Stimulated activated CD8-positive, alpha-beta memory T cell treated with anti-CD3 and anti-CD28 coated beads, Interleukin-4, amount 100 ng/mL, for 48 hours (primary cell): ENCODE measurements at regions not wholly inside any gene's neighbourhood (a gene's known extent, or its start where the extent isn't known, plus 50 kb on each side); places are given as distances from the start of the nearest gene placed in this dataset.

ENCODE experiments used
- DNase-seq: peaks from one replicate; pipeline ENCODE4 v3.0.0-alpha.2; 2020

DNA sequence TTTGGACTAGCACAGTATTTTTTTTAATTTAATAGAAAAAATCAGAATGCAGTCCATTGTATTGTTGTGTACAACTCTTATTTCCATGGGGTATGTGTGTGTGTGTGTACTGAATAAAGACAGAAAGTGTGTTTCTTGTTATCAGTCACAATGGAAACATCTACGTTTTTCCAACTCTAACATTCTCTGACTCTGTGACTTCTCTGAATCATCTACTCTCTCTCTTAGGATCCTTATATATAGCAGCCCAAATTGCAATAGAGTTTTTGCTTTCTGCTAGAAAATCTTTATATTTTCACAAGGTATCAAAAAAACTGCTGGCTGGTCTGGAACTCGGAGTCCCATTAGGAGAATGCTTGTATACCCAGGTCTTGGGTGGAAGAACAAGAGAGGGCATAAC, 138.9 kb upstream of the ARID2 start:
- no peak for DNase-seq

DNA sequence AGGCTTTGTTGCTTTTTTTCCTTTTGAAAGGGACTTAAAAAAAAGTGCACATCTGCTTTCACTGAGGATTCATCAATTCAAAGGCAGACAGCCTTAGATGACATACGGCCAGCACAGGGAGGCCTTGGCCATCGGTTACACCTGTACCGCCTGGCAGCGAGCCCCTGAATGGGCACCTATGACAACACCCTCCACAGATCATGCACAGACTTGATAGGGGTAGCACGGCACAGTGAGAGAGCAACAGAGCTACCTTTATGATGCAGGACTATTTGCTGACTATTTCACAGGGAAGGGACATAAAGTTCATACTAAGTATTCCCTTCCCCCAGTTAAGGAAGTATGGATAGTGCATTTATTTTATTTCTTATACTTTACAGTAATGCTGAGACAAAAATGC, 137.9 kb upstream of the ARID2 start:
- DNase-seq, result no peak

DNA sequence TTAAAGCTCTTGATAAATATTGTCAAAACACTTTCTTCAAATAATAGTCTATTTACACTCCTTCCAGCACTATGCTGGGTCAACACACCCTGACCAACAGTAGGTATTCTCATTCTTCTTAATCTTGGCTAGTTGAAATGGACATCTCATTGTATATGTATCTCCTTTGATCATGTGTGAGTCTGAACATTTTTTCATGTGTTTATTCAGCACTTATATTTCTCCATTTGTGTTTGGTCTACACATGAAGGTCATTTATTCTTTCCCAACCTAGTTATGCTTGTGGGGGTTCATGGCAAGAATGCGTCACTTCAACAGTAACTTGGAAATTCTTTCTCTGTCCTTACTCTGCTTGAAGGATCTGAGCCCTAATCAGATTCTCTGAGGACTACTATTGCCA, 133.1 kb upstream of the ARID2 start:
- no peak for DNase-seq

DNA sequence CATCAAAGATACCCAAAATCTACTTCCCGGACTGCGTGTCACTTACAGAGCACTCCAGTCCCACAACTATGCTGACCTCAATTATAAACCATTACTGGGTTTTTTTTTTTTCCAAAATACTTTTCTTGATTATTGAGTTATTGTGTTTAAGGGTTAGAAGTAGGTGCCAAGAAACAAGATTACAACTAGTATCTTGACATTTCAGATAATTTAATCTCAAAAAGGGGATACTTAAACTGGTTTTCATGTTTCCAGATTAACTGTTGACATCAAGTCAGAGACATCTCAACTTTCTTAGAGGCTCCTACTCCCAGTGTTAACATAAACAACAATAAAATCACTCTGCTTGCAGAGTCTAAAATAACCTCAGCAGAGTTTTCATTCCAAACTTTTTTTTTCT, 131.2 kb upstream of the ARID2 start:
- DNase-seq, result no peak

DNA sequence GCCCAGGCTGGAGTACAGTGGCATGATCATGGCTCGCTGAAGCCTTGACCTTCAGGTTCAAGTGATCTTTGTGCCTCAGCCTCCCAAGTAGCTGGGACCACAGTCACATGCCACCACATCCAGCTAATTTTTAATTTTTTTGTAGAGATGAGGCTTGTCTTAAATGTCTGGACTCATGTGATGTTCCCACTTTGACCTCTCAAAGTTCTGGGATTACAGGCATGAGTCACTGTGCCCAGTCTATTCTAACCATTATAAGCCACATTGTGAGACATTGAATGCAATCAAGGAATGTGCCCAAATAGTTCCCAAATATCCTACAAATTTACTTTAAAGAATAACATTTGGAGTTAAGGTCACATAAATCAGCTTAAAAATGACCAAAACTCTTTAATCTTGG, 130.7 kb upstream of the ARID2 start:
- DNase-seq, result no peak

DNA sequence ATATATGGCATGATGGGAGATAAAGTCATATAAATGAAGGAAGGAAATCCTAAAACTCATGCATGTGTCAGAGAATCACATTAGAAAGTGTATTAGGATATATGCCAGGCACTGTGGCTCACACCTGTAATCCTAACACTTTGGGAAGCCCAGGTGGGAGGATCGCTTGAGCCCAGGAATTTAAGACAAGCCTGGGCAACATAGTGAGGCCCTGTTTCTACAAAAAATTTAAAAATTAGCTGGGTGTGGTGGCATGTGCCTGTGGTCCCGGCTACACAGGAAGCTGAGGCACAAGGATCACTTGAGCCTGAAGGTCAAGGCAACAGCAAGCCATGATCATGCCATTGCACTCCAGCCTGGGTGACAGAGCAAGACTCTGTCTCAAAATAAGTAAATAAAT, 130.3 kb upstream of the ARID2 start:
- DNase-seq, result no peak

DNA sequence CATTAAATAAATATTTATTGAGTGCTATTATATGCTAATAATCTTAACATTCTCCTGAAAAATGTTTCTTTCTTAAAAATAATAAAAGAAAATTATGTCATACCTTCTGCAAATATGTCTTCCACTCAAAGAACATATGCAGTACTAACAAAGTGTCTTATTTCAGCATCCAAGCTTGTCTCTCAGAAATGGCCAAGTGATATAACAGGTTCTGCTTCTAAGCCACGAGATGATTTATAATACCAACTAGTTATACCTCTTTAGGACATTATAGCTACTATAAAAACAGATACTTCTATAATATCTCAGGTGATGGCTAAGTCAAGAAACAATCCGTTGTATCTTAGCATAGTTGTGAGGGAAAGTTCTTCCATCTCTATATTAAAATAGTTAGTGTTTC, 128.1 kb upstream of the ARID2 start:
- DNase-seq, result no peak

DNA sequence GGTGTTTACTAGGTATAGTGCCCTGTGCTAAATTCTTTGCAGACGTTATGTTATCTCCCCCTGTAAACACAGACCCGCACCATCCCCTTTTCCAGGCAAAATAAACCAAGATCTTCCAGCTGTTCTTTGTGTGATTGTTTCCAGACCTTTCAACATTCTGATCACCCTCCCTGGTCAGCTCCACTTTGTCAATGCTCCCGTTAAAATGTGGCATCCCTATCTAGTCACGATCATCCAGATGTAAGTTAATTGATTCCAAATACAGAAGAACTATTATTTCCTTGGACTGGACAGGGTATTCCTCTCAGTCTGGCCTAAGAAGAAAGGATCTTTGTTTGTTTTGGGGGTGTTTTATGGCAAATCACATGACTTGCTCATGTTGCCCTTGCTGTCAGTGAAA, 127.6 kb upstream of the ARID2 start:
- no peak for DNase-seq

DNA sequence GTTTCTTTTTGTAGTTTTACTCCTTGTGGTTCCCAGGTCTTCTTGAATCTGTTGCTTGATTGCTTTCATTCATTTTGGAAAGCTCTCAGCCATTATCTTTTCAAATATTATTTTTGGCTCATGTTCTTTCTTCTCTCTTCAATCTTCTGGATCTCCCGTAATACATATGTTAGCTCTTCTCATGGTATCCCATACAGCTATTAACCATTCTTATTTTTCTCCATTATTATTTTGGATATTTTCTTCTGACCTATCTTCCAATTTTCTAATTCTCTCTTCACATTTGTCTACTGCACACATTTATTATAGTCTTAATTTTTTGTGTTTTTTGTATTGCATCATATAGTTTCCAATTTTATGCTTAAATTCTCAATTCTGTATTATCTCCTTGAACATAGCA, 123.9 kb upstream of the ARID2 start:
- DNase-seq, result no peak

DNA sequence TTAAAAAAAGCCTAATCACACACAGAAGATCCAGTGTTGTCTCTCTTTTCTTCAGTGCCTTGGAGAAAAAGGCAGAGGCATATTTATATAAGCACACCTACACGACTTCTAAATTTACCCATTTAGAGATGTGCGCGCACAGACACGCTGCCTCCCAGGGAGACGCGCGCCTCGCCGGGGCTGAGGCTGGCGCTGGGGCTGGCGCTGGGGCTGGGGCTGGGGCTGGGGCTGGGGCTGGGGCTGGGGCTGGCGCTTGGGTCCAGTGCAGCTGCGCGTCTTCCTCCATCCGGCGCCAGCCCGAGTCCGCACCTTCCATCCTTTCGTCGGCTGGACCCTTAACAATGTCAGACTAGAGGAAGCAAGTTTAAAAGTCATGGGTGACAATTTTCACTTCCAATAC, 118.4 kb upstream of the ARID2 start:
- DNase-seq, result no peak

DNA sequence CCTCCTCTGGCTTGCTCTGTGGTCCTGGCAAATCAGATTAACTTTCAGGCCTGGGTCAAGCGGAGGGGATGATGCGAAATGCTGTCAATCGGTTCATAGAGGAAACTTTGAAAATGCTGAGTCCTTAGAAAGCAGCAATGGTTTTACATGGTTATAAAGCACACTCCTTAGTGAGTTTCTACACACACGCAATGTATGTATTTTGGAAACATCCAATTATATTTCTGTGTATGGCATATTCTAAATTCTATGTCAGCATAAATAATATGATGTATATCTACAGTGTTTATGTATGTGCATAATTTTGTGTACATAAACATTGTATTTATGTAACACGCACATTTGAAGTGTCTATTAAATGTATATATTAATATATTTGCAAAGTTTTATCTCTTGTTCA, 118.0 kb upstream of the ARID2 start:
- DNase-seq, result no peak

DNA sequence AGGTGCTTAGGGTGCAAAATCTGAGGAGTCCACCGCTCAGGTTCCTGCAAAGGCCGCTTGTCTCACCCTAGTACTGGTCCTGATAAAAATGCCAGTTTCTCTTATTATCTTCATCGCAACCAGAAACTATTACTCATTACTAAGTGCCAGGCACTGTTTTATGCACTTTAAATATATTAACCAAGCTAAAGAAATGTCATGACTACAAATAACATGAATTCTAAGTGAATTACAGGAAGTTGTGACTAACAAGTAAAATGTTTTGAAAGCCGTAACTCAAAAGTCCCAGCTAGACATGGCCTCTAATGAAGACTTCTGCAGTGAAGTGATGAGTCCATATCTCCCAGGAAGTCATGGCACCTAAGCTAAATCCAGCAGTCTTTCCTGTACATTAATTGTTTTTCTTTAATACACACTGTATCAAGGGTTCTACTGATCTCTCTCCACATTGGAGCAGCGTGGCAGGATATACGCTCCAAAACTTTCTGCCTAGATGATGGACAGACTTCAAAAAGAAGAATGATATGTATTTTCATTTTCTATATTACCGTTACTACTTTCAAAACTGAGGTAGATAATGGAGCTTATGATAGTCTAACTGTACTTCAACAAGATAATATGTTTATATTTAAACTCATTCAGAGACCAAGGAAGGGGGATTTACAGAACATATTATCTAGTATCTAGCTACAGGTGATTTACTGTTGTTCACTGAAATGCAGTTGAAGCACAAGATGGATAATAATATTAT, 117.3 kb upstream of the ARID2 start:
- DNase-seq, result no peak

DNA sequence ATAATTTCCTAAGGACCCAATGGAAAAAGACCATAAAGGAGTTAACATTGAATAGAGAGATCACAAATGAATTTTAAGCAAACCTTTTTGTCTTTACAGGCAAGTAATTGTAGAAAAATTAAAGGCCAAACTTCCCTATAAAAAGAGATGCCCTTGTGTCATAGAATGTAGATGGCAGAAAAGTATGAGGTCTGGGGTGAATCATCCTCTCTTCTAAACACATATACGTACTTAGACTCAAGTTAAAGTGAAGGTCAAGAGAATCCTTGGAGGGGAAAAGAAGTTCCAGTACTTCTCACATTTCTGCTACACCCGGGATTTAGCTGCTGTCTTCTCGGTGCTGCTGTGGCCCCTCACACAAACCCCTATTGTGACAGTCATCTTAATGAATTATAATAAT, 116.2 kb upstream of the ARID2 start:
- DNase-seq, result no peak

DNA sequence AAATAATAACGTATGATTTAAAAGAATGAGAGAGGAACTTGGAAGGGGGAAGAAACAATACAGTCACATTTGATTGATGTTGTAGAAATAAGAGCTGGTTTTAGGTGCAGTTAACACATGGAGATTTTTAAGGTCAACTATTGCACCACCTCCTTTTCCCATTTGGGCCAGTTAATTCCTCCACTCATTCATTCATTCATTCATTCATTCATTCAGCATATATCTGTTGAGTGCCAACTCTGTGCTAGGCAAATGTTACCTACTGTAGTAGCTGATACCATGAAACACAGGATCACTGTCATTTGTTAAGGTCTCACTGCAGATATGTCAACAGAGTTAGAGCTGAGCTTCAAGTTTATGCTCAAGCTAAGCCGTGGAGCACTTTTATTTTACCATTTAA, 115.7 kb upstream of the ARID2 start:
- no peak for DNase-seq

DNA sequence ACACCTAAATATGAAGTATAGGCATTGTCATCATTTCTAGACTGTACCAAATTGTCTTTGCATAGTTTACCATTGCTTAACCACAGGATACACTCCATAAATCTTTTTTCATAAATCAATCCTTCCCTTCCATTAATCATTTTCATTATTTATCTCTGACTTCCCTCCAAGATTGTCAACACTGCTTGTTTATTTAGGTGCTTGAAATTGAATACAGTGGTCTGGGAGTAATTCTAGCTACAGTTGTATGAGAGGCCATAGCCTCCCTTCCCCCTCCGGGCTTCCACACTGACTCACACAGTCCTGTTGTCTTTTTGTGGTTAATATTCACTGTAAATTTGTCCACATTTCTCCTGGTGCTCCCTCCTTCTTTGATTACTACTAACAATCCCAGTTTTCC, 114.2 kb upstream of the ARID2 start:
- DNase-seq, result no peak

DNA sequence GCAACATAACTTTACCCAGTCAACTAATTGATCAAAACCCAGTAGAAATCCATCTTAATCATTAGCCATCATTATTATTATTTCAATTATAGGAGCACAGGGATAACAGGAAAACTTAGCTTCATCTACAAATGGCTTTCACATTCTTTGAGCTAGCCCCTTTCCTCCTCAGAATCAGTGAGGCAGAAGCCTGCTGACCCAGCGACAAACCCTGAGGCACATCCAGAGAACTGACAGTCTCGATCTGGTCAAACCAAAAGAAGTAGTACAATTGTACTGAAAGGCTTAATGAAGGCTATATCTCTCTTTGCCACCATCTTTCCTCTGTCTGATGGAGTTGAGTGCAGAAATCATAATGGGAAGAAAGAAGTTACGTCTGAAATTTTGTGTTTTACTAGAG, 109.8 kb upstream of the ARID2 start:
- DNase-seq, result no peak

DNA sequence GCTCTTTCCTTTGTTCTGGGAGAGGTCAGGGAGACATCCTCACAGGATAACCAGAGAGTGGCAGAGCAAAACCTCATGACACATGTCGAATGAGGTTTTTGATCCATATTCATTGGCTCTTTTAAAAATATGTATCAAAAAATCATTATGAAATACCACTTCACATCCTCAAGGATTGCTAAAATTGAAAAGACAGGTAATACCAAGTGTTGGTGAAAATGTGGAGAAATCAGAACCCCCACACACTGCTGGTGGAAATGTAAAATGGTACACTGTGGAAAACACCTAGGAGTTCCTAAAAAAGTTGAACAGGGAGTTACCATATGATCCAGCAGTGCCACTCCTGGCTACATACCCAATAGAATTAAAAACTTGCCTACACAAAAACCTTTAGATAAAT, 107.8 kb upstream of the ARID2 start:
- DNase-seq, result no peak

DNA sequence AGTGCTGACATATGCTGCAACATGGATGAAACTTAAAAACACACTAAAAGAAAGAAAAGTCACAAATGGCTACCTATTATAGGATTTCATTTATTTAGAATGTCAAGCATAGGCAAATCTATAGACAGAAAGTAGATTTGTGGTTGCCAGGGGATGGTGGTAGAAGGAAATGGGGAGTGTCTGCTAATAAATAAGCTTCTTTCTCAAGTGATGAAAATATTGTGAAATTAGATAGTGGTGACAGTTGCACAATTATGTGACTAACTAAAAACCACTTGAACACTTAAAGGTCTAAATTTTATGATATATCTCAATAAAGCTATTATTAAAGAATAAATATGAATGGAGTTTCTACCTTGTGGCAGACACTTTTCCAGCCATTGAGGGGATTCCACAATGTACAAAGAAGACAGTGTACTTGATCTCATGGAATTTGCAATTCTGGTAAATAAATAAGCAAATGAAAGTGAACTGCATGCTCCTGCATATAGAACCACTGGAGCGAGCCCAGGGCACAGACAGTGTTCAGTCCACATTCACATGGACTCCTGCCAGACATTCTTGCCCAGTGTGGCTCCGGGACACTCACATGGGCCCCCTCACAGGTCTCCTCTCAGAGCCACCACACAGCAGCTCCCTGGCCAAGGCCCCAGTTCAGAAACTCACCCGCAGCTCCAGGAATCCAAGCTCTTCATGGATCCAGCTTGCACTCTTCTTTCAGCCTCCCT, 107.1 kb upstream of the ARID2 start:
- DNase-seq, result no peak

DNA sequence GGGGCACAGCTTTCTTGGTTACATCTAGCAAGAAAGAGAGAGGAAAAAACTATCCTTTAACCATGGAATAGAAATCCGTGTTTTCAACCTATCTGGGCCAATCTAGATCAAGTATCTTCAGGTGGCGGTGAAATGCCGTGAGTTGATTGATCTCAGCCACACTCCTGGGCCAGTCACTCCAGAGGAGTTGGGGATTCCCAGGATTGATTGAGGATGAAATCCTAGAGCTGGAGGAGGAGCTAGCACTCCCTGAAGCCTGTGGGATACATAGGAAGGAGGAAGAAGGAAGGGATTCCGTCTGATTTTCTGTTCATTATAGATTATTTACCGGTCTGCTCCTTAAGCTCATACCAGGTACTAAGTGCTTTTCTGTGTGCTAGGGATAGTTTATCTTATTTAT, 106.3 kb upstream of the ARID2 start:
- DNase-seq, result no peak

DNA sequence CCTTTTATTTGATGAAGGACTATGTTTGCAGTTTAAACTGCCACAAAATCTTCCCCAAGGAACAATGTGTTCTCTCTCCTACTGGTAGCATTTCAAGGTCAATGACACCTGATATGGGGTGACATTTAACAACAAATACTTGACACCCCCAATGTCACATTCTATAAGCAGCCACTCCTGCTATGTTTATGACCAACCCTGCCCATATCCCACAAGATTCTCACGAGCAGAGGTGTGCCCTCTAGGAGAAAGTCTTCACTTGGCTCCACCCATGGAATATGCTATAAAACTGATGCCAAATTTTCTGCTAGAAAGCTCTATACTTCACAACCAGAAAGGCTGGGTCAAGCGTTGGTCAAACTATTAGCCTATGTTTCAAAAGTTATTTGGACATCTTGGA, 105.6 kb upstream of the ARID2 start:
- DNase-seq, result no peak

DNA sequence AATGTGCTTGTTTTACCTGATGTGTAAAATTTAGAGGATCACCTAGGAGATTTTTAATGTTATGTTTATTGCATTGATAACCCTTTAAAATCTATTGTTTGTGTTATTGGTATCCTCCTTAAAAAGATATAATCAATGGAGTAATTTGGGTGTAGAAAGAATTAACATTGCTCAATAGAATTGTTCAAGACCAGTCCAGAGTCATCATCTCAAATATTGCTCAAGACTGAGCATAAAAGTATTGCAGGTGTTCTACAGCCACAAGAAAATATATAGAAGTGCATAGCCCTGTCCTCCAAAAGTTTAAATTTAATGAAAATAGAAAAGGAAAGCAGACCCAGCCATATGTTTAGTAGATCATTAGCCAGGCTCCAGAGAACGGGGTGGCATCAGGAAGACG, 102.5 kb upstream of the ARID2 start:
- no peak for DNase-seq

DNA sequence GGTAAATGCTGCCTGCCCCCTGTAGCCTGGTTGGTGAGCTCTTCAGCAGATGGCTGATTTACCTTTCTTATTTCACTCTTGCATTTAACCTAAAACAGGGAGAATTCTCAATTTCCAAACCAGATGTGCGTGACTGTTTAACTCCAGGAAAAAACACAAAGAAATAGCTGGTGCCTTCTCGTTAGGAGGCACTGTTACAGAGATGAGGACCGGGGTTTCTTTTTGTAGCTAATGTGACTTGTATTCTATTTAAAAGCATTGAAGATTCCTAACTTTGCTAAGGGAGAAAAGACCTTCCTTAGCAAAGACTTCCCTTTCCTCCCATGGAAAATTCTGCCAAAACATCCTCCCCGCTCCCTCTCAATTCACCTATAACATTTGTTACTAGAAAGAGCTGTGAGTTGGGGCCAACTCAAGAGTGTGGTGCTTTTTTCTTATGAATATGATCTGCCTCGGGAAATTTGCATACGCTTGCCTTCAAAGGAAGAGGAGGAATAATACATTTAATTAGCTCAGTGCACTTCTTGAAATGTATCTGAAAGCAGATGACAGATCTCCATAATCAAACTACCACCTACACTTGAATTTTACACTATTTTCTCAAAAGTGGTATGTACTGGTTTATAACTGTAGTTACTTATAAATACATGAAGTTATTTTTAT, 102.0 kb upstream of the ARID2 start:
- DNase-seq, result no peak

DNA sequence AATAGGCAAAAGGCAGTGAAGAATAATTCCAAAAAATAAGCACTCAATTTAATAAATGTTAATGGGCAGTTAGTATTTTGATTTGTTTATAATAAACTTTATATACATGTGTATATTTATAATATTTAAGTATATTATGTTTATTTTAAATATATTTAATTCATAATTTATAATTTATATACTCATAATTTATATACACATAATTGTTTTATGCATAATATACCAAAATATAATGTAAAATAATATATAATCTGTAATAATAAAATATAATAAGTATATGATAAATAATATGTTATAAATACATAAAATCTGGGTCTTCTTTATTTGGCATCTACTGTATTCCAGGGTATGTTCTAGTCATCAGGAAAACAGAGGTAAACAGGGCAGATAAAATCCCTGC, 100.2 kb upstream of the ARID2 start:
- DNase-seq, result no peak

DNA sequence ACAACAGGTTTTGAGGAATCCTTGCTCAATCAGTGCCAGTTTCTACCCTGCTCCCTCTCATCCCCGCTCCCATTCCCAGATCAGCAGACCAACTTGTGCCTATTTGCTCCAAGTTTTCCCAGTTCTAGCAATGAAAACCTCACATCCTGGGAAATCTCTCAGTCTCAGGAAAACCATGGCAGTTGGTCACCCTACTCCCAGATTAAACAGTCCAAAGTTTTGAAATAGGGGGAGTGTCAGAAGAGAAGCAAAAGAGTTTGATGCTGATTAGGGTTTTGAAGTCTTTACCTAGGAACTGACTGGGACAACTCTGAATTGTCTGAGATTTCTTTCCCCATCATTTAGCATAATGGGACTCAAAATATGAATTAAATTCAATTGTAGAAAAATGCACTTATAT, 95.8 kb upstream of the ARID2 start:
- no peak for DNase-seq
